ENCODE measurements at regions not wholly inside any gene's neighbourhood (a gene's known extent, or its start where the extent isn't known, plus 50 kb on each side); places are given as distances from the start of the nearest gene placed in this dataset.

- no peak for DNase-seq (ENCODE audit: low read depth in 2 of 2)
Observed at GRCh38 chr1:83813576-83813975, 185.4 kb downstream of the TTLL7 start.

GRCh38 chr1:83810144-83810543 is 188.8 kb downstream of the TTLL7 start:
- no peak for DNase-seq (ENCODE audit: low read depth in 2 of 2)

GRCh38 chr1:83808536-83808935 is 190.4 kb downstream of the TTLL7 start:
- DNase-seq (ENCODE audit: low read depth in 2 of 2): no peak

- DNase-seq (ENCODE audit: low read depth in 2 of 2): no peak
Observed at GRCh38 chr1:83807821-83808220, 191.1 kb downstream of the TTLL7 start.

GRCh38 chr1:83807231-83807630 is 191.7 kb downstream of the TTLL7 start:
- no peak for DNase-seq (ENCODE audit: low read depth in 2 of 2)

- no peak for DNase-seq (ENCODE audit: low read depth in 2 of 2)
Observed at GRCh38 chr1:83805921-83806320, 193.0 kb downstream of the TTLL7 start.

DNA sequence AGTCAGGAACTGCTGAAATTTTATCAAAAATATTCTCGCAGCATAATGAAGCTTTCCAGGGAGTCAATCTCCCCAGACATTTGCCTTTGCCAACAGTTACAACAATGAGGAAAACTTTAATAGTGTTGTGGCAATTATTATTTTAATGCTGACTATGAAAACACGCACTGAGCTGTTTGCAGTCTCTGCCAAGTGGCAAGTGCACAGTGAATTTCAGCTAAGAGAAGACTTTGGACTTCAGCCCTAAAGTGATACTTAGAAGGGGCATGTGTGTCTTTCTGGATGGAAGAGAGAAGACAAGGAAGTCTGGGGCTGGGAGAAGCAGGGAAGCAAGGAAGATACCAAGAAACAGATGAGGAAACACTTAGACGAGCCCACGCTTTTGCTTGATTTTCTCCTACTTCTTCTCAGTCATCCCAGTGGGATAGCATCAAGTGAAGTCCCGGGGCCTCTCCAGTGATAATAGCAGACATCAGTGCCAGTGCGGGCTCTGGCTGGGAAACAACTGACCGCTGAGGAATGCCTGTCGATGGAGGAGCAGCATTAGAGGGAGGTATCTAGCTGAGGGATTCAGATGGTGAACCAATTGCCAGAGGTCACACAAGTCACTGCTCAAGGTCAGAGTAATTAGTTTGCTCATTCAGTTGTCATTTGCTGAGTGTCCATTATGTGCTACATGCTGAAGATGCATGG is 196.3 kb downstream of the TTLL7 start:
- no peak for DNase-seq (ENCODE audit: low read depth in 2 of 2)

GRCh38 chr1:83802023-83802422 is 196.9 kb downstream of the TTLL7 start:
- no peak for DNase-seq (ENCODE audit: low read depth in 2 of 2)

- no peak for DNase-seq (ENCODE audit: low read depth in 2 of 2)
Observed at GRCh38 chr1:83800066-83800465, 198.9 kb downstream of the TTLL7 start.

DNA sequence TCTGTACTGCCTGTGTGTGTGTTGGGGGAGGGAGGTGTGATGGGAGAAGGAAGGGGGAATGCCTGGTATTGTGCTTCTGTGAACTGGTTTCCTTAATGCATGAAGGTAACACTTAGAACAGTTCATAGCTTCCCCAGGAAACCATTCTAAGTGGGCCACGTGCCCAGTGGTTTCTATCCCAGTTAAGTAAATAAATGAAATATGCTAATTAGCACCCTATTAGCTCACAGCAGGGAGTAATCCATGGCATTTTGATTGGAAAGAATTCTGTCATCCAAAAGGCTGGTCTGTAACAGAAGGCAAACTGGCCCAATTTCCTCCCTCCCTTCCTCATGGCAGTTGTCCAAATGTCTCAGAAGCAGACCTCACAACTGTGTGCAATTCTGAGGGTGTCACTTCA is 199.3 kb downstream of the TTLL7 start:
- DNase-seq (ENCODE audit: low read depth in 2 of 2): peak; percentile 37 to 43

DNA sequence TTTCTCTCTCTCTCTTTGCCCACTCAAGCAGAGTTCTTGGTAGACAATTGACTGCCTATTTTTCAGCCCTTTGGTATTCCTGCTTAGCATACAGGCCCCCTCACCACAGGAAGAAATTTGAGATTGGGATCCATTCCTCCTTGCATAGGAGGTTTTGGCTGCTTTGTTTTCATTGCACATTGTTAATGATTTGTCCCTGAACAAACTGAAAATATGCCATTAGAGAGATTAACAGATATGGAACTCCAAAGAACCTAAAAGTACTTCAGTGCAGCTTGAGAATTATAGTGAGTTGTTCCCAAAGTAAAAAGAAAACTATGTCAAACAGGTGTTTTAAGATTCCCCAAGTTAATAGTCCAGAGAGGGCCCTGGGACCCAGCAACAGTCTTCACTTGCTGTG is 200.0 kb downstream of the TTLL7 start:
- DNase-seq (ENCODE audit: low read depth in 2 of 2): no peak

- peak; percentile 55 to 60 for DNase-seq (ENCODE audit: low read depth in 2 of 2)
Observed at GRCh38 chr1:83796409-83796808, 202.5 kb downstream of the TTLL7 start.

- no peak for DNase-seq (ENCODE audit: low read depth in 2 of 2)
Observed at GRCh38 chr1:83794384-83794783, 204.5 kb downstream of the TTLL7 start.

DNA sequence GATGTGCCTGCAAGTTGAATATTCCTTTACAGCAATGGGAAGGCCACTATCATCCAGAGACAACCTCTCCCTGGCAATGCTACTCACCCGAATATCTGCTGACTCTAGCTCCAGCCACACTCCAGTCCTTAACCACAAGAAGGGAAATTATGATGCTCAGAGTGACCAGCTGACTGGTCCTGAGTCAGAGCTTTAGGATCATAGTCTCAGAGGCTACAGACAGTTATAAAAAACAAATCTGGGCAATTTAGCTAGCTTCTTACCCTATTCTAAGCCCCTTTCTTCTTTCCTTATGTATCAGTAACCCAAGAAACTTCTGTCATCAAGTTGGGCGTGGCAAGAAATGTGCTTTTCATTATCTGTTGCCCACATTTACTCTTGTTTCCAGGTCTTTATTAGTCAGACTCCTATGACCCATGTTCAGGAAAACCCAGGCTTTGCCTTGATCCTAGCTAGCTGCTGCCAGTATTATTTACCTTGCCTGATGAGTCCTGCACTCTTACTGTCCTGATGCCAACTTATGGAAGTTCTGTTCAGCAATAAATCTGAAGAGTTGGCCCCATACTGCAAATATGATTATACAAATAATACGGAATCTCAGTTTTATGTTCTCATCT is 207.0 kb downstream of the TTLL7 start:
- DNase-seq (ENCODE audit: low read depth in 2 of 2): peak; percentile 7 to 21

- peak; percentile 25 to 37 for DNase-seq (ENCODE audit: low read depth in 2 of 2)
Observed at GRCh38 chr1:83790446-83790845, 208.5 kb downstream of the TTLL7 start.

GRCh38 chr1:83787246-83787998 is 211.5 kb downstream of the TTLL7 start:
- DNase-seq (ENCODE audit: low read depth in 2 of 2): no peak

- DNase-seq (ENCODE audit: low read depth in 2 of 2): no peak
Observed at GRCh38 chr1:83781667-83782066, 217.3 kb downstream of the TTLL7 start.

DNA sequence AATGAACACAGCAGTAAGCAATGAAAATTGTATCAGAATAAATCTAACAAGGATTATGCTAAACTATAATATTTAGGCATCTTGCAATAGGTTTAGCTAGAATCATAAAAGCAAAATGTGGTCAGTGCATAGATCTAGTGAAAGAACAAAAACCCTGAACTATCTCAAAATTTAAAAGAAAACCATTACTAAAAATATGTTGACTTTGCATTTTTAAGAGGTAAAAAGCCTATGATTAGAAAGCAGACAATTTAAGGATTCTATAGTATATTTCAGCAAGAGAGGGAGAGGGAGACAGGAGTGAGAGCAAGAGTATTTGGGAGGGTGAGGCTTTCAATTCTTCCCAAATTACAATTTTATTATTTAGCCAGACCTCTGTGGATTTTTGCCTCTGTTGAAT is 219.4 kb downstream of the TTLL7 start:
- DNase-seq (ENCODE audit: low read depth in 2 of 2): no peak

DNA sequence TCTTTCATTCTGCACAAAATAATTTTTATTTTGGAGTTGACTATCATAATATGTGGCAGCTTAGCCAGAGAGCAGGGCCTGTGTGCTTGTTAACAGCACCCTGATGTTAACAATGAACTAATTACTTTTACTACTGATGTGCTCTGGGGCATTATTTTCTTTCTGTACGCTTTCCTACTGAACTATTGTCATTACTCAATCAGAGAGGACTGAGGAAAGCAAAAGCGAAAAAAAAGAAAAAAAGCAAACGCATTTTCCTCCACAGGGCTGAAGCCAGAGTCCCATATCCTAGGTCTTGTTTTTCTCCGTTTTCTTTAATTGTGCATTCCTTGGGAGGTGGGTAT is 221.2 kb downstream of the TTLL7 start:
- DNase-seq (ENCODE audit: low read depth in 2 of 2): no peak

- DNase-seq (ENCODE audit: low read depth in 2 of 2): no peak
Observed at GRCh38 chr1:83776913-83777757, 221.8 kb downstream of the TTLL7 start.

DNA sequence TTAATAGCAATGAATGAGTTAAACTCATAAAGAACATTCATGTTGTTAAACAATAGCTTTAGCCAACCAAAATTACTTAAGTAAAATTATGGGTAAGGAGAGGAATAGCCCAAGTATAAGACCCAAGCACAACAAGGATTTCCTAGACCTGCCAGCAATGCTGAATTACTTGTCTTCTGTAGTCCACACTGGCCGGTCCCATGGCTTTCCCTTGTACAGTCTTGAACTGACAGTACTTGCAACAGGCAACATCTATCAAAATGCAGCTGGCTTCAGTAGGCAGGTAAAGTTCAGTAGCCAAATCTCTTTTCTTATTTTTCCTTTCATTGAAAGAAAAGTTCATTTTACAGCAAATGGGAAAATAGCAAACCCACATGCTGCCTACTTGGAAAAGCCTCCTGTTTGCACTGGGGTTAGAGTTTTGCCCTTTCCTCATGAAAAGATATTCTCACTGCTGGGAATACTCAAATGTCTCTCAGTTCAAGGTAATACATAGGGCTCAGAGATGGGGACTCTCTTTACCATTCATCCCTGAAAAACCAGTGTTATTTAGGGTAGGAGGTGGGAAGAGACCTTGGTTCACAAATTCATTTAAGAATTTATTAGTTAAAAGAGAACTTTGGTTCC is 222.8 kb downstream of the TTLL7 start:
- DNase-seq (ENCODE audit: low read depth in 2 of 2): no peak

DNA sequence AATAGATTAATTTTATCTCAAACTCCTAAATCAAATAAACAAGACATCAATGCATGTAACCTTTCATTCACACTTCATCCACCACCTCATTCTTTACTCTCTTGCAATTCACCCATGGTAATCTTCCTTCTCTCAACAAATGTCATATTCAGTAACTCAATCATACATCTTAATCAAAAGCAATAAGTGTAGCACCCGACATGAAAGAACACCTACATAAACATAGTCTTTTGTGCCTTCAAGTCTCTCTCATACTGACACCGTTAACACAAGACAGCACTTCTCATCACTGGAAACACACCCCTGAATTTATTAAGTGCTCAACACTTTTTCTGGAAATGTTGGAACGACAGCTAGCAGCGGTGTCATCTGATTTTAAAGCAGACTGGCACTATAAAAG is 225.9 kb downstream of the TTLL7 start:
- no peak for DNase-seq (ENCODE audit: low read depth in 2 of 2)

All from fibroblast of skin of left quadriceps (primary cell).